H1 (cell line): ENCODE measurements at regions not wholly inside any gene's neighbourhood (a gene's known extent, or its start where the extent isn't known, plus 50 kb on each side); places are given as distances from the start of the nearest gene placed in this dataset.

ENCODE experiments used
- CTCF ChIA-PET: fragments of 300-600 bp; sonication (Branson Sonifier 250); formaldehyde crosslinking; loops from one replicate; lab custom pipeline; 2021; ENCODE audit not compliant: partially characterized antibody; lab: Charles Lee
- POLR2A ChIA-PET: fragments of 300-600 bp; sonication (Branson Sonifier 250); formaldehyde crosslinking; loops from one replicate; lab custom pipeline; 2021; ENCODE audit warnings: inconsistent platforms; ENCODE audit not compliant: partially characterized antibody; lab: Charles Lee
- DNase-seq, 2 experiments: peaks; one replicate each; pipeline versions ENCODE4 v3.0.0 to v3.0.0-alpha.2; 2010 to 2022; ENCODE audit warnings: low spot score in 2 of 2, low read depth in 1 of 2, mixed read lengths in 1 of 2
- FAIRE-seq: peaks from 2 replicates; lab custom pipeline; 2011; peaks lifted over from hg19 to GRCh38; lab: Jason Lieb, UNC
- H2AFZ ChIP-seq: 2 replicates; pipeline ENCODE4 v1.8.1; 2012; ENCODE audit warnings: low read length, inconsistent platforms
- H2AK5ac ChIP-seq: 2 replicates; pipeline ENCODE4 v1.6.1; 2013; ENCODE audit warnings: low read depth, low read length
- H2BK120ac ChIP-seq: replicated peaks from 2 replicates; pipeline ENCODE3; 2013; ENCODE audit warnings: low read depth, low read length, inconsistent platforms
- H2BK12ac ChIP-seq: 2 replicates; pipeline ENCODE4 v1.6.1; 2013; ENCODE audit warnings: low read depth, low read length
- H2BK15ac ChIP-seq: 2 replicates; pipeline ENCODE4 v1.6.1; 2013; ENCODE audit warnings: low read length
- H2BK20ac ChIP-seq: 2 replicates; pipeline ENCODE4 v1.6.1; 2013; ENCODE audit warnings: low read length
- H2BK5ac ChIP-seq: 2 replicates; pipeline ENCODE4 v1.6.1; 2013; ENCODE audit warnings: low read depth, low read length
- H3K14ac ChIP-seq: 2 replicates; pipeline ENCODE4 v1.6.1; 2013; ENCODE audit warnings: inconsistent platforms; ENCODE audit not compliant: insufficient read length
- H3K18ac ChIP-seq: 2 replicates; pipeline ENCODE4 v1.6.1; 2013; ENCODE audit warnings: low read length; ENCODE audit errors: extremely low read depth
- H3K23ac ChIP-seq: 2 replicates; pipeline ENCODE4 v1.6.1; 2013; ENCODE audit warnings: inconsistent platforms; ENCODE audit not compliant: insufficient read length
- H3K23me2 ChIP-seq: 2 replicates; pipeline ENCODE4 v1.6.1; 2013; ENCODE audit warnings: low read depth, low read length
- H3K27ac ChIP-seq: 2 replicates; pipeline ENCODE4 v1.6.1; 2011; ENCODE audit warnings: low read depth, low read length, inconsistent platforms
- H3K27me3 ChIP-seq, 4 experiments: replicated peaks in 1 of 4; 1 replicate in 1 of 4; 2 replicates in 3 of 4; pipeline versions ENCODE4 v1.6.1 to v1.8.1; 2011 to 2013; ENCODE audit warnings: low read length in 3 of 4, mild to moderate bottlenecking in 3 of 4, inconsistent platforms in 2 of 4, mixed read lengths in 2 of 4, moderate library complexity in 1 of 4; ENCODE audit not compliant: control insufficient read depth in 3 of 4, insufficient read depth in 3 of 4; ENCODE audit errors: extremely low read depth in 1 of 4
- H3K36me3 ChIP-seq, 4 experiments: 2 replicates each; pipeline versions ENCODE4 v1.6.1 to v1.8.1; 2011 to 2013; ENCODE audit warnings: mild to moderate bottlenecking in 4 of 4, low read length in 3 of 4, moderate library complexity in 2 of 4, control low read depth in 1 of 4, inconsistent platforms in 1 of 4; ENCODE audit not compliant: insufficient read depth in 4 of 4, control insufficient read depth in 2 of 4
- H3K4ac ChIP-seq: replicated peaks from 2 replicates; pipeline ENCODE3; 2013; ENCODE audit warnings: low read length, low read depth, mixed read lengths, inconsistent platforms; ENCODE audit not compliant: insufficient read length
- H3K4me1 ChIP-seq, 4 experiments: replicated peaks in 1 of 4; 1 replicate in 1 of 4; 2 replicates in 3 of 4; pipeline versions ENCODE4 v1.6.1 to v1.8.1; 2011 to 2013; ENCODE audit warnings: low read length in 3 of 4, inconsistent platforms in 2 of 4, mixed read lengths in 1 of 4; ENCODE audit not compliant: insufficient read depth in 4 of 4, control insufficient read depth in 3 of 4
- H3K4me2 ChIP-seq, 2 experiments: 2 replicates each; pipeline versions ENCODE4 v1.6.1 to v1.8.1; 2011 to 2013; ENCODE audit warnings: low read depth in 2 of 2, low read length in 2 of 2, control low read depth in 1 of 2, inconsistent platforms in 1 of 2, mild to moderate bottlenecking in 1 of 2; ENCODE audit not compliant: insufficient read depth in 1 of 2
- H3K4me3 ChIP-seq, 4 experiments: fragments of 200-600, 300-600 bp in 1 of 4; sonication (generic), shearing (Covaris generic), sonication (Bioruptor Twin) in 1 of 4; 2 replicates each; pipeline versions ENCODE4 v1.5.1 to v1.8.1; 2011 to 2016; ENCODE audit warnings: low read length in 4 of 4, low read depth in 3 of 4, control low read depth in 2 of 4, inconsistent platforms in 2 of 4, mild to moderate bottlenecking in 2 of 4, mixed read lengths in 1 of 4, moderate library complexity in 1 of 4; ENCODE audit not compliant: insufficient read depth in 2 of 4; ENCODE audit errors: extremely low read depth in 1 of 4
- H3K56ac ChIP-seq: replicated peaks from 2 replicates; pipeline ENCODE3; 2013; ENCODE audit warnings: low read depth, mild to moderate bottlenecking, mixed read lengths, low read length, inconsistent platforms; ENCODE audit not compliant: insufficient read length
- H3K79me1 ChIP-seq: 2 replicates; pipeline ENCODE4 v1.6.1; 2013; ENCODE audit warnings: low read depth, low read length, control low read depth
- H3K79me2 ChIP-seq, 2 experiments: 2 replicates each; pipeline versions ENCODE4 v1.6.1 to v1.8.1; 2012 to 2013; ENCODE audit warnings: low read length in 2 of 2, mild to moderate bottlenecking in 2 of 2, inconsistent platforms in 1 of 2; ENCODE audit not compliant: insufficient read depth in 2 of 2, control insufficient read depth in 1 of 2
- H3K9ac ChIP-seq, 4 experiments: replicated peaks in 1 of 4; 1 replicate in 1 of 4; 2 replicates in 3 of 4; pipeline versions ENCODE4 v1.6.1 to v1.8.1; 2011 to 2013; ENCODE audit warnings: low read depth in 3 of 4, low read length in 3 of 4, control low read depth in 2 of 4, mild to moderate bottlenecking in 2 of 4, moderate library complexity in 2 of 4, inconsistent platforms in 1 of 4; ENCODE audit errors: extremely low read depth in 1 of 4
- H3K9me3 ChIP-seq, 2 experiments: 2 replicates each; pipeline versions ENCODE4 v1.6.1 to v1.8.1; 2012 to 2013; ENCODE audit warnings: mild to moderate bottlenecking in 2 of 2, moderate library complexity in 2 of 2, control low read depth in 1 of 2, inconsistent platforms in 1 of 2, low read depth in 1 of 2, low read length in 1 of 2, mixed read lengths in 1 of 2; ENCODE audit not compliant: insufficient read depth in 2 of 2
- H4K20me1 ChIP-seq, 2 experiments: replicated peaks in 1 of 2; 2 replicates each; pipeline versions ENCODE3 to v1.8.1; 2011 to 2013; ENCODE audit warnings: inconsistent platforms in 2 of 2, low read length in 2 of 2, mild to moderate bottlenecking in 1 of 2; ENCODE audit not compliant: insufficient read depth in 2 of 2, control insufficient read depth in 1 of 2
- H4K5ac ChIP-seq: 2 replicates; pipeline ENCODE4 v1.6.1; 2013; ENCODE audit warnings: low read length, low read depth, mixed read lengths, inconsistent platforms; ENCODE audit not compliant: insufficient read length
- H4K8ac ChIP-seq: 2 replicates; pipeline ENCODE4 v1.8.0; 2013; ENCODE audit warnings: mild to moderate bottlenecking, moderate library complexity, low read length, inconsistent platforms; ENCODE audit not compliant: insufficient read depth; ENCODE audit errors: extremely low read depth
- H4K91ac ChIP-seq: replicated peaks from 2 replicates; pipeline ENCODE3; 2013; ENCODE audit warnings: low read length, mixed read lengths, inconsistent platforms; ENCODE audit not compliant: insufficient read length
- JUN ChIP-seq: IDR thresholded peaks from 2 replicates; pipeline ENCODE4 v1.6.1; 2011; ENCODE audit warnings: low read depth, mild to moderate bottlenecking, improper control_type of control experiment, low read length
- KDM1A ChIP-seq: fragments of 200-600, 300-600 bp; sonication (generic); IDR thresholded peaks from 2 replicates; pipeline ENCODE4 v1.7.1; 2016; ENCODE audit warnings: mild to moderate bottlenecking, low read length, borderline replicate concordance
- KDM4A ChIP-seq: IDR thresholded peaks from one replicate; pipeline ENCODE4 v1.7.1; 2012; ENCODE audit warnings: low read depth, mild to moderate bottlenecking, moderate library complexity, low read length, inconsistent platforms; ENCODE audit not compliant: severe bottlenecking
- RAD21 ChIP-seq, 2 experiments: IDR thresholded peaks in 1 of 2; conservative IDR thresholded peaks in 1 of 2; 2 replicates each; pipeline ENCODE4 v1.6.1; 2011; ENCODE audit warnings: low read depth in 2 of 2, low read length in 2 of 2, improper control_type of control experiment in 1 of 2, inconsistent platforms in 1 of 2, mild to moderate bottlenecking in 1 of 2, moderate library complexity in 1 of 2
- WGBS, 2 experiments: shearing (Covaris generic) in 1 of 2; methylation state at CpG; one replicate each; pipeline versions ENCODE4 v1.1.6 to v1.1.7; 2013 to 2015; ENCODE audit warnings: low lambda C conversion rate in 2 of 2, mixed read lengths in 2 of 2, inconsistent platforms in 1 of 2, low coverage in 1 of 2, missing lambda C conversion rate in 1 of 2; ENCODE audit not compliant: insufficient replicate concordance in 2 of 2, insufficient coverage in 1 of 2, insufficient read length in 1 of 2; ENCODE audit errors: extremely low coverage in 1 of 2, missing lambda C conversion rate in 1 of 2; 5-methylcytosine and 5-hydroxymethylcytosine counted together

GRCh38 chr7:110592557-110592956 is 498.4 kb upstream of the LRRN3 start:
- Histone ChIP-seq H2BK20ac (no peak overlapping the region), H4K5ac (no peak overlapping the region), H3K36me3 (no peaks in the 10 kb centered on the region), H4K8ac (no peak overlapping the region), H3K9me3 (no peaks in the 10 kb centered on the region), H3K4me2 (no peak overlapping the region), H2AFZ (no peak overlapping the region), H3K79me1 (no peaks in the 10 kb centered on the region), H3K4me3 (no peak overlapping the region), H3K18ac (no peak overlapping the region), H3K4me1 (no peaks in the 10 kb centered on the region), H2BK12ac (no peak overlapping the region), H2AK5ac (no peak overlapping the region), H3K27me3 (no peaks in the 10 kb centered on the region), H4K91ac (no peak overlapping the region), H3K4ac (no peak overlapping the region), H3K27ac (no peak overlapping the region), H2BK5ac (no peak overlapping the region), H3K23me2 (no peaks in the 10 kb centered on the region), H3K9ac (no peak overlapping the region), H3K23ac (no peak overlapping the region), H2BK15ac (no peak overlapping the region), H3K56ac (no peak overlapping the region), H4K20me1 (no peaks in the 10 kb centered on the region), H3K14ac (no peak overlapping the region), H2BK120ac (no peak overlapping the region), H3K79me2 (no peaks in the 10 kb centered on the region)
- DNase-seq = no peak
- POLR2A ChIA-PET = no interaction called here
- FAIRE-seq = no peak
- CTCF ChIA-PET = interaction anchor here (0.7 to 1.8 kb wide), 2 partner anchors 10 to 279 kb away, joined by 3 to 4 read pairs; no protein-coding TSS in a partner anchor
- 87% methylated on average over 1 of the region's 1 CpG; no CpG with 5 or more reads in 1 of the 2 experiments for whole genome bisulfite sequencing, 2 experiments
- TF ChIP-seq JUN (no peak), KDM1A (no peak), RAD21 (IDR thresholded peaks at IDR 0.05 in 1 of 2, conservative IDR thresholded peaks at IDR 0.05 in 1 of 2; ENCODE audit: low read depth in 2 of 2, low read length in 2 of 2) (no peak), KDM4A (no peak)
